ENCODE measurements at regions not wholly inside any gene's neighbourhood (a gene's known extent, or its start where the extent isn't known, plus 50 kb on each side); places are given as distances from the start of the nearest gene placed in this dataset.

DNA sequence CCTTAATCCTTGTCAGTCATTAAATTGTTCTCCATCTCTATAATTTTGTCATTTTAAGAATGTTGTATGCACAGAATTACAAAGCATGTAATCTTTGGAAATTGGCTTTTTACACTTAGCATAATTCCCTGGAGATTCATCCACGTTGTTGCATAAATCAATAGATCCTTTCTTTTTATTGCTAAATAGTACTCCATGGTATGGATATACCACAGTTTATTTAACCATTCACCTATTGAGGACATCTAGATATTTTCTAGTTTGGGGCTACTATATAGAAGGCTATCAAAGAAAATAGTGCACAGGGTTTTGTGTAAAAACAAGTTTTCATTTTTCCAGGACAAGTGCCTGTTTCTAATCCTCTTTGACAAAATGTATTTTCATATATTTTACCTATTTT, 523.6 kb upstream of the KLF12 start:
- TF ChIP-seq POLR2AphosphoS5 (IDR thresholded peaks at IDR 0.05), result no peak
- no peak for TF ChIP-seq POLR2A (IDR thresholded peaks at IDR 0.05)
- no peak for TF ChIP-seq CTCF (IDR thresholded peaks at IDR 0.05)

Measured in gastroesophageal sphincter (tissue), 3 donors.